ENCODE measurements at regions not wholly inside any gene's neighbourhood (a gene's known extent, or its start where the extent isn't known, plus 50 kb on each side); places are given as distances from the start of the nearest gene placed in this dataset.

DNA sequence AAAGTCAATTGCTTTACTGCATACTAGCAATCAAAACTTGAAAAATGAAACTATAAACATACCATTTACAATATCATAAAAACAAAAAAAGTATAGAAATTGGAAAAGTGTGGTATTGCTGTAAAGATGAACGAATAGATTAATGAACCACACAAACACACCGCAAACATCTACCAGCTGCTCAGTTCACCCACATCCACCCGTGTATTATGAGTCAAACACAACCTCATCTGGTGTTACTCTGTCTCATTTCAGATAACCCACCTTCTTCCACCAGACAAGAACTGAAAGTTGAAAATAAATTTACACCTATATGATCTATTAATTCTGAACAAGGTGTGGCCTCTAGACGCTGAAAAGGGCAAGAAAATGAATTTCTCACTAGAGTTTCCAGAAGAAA, 53.3 kb downstream of the BLID start:
- Histone ChIP-seq H3K36me3 (ENCODE audit: low read depth, missing control alignments) (no peaks in the 10 kb centered on the region), H3K27ac (no peak overlapping the region), H3K4me3 (no peak overlapping the region), H3K4me1 (no peaks in the 10 kb centered on the region), H3K9me3 (no peaks in the 10 kb centered on the region), H3K27me3 (no peaks in the 10 kb centered on the region)
- TF ChIP-seq POLR2A (IDR thresholded peaks at IDR 0.05): no peak
- TF ChIP-seq, protein P1, sequence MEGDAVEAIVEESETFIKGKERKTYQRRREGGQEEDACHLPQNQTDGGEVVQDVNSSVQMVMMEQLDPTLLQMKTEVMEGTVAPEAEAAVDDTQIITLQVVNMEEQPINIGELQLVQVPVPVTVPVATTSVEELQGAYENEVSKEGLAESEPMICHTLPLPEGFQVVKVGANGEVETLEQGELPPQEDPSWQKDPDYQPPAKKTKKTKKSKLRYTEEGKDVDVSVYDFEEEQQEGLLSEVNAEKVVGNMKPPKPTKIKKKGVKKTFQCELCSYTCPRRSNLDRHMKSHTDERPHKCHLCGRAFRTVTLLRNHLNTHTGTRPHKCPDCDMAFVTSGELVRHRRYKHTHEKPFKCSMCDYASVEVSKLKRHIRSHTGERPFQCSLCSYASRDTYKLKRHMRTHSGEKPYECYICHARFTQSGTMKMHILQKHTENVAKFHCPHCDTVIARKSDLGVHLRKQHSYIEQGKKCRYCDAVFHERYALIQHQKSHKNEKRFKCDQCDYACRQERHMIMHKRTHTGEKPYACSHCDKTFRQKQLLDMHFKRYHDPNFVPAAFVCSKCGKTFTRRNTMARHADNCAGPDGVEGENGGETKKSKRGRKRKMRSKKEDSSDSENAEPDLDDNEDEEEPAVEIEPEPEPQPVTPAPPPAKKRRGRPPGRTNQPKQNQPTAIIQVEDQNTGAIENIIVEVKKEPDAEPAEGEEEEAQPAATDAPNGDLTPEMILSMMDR (IDR thresholded peaks at IDR 0.05): no peak
- WGBS, 2 donors: 84 to 89% methylated on average over 4 of the region's 4 CpGs
- no peak for DNase-seq
- intact Hi-C loops (cut with DNase I; ENCODE audit: low total_unique reads): no loop called here

DNA sequence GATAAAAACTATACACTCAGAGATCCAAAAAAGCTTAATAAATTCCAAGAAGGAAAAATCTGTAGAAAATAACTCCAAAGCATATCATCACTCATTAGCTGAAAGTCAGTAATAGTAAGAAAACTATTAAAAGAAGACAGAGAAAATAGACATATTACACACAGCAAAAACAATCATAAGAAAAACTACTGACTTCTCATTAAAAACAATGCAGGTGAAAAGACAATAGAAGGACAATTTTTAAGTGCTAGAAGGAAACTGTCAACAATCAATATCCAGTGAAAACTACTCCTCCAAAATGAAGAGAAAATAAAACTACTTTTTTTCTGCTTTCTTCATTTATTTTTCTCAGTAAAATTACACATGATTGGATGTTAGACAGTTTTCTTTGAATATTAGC, 56.5 kb downstream of the BLID start:
- intact Hi-C loops (cut with DNase I; ENCODE audit: low total_unique reads): no loop called here
- H3K27me3 ChIP-seq: no peaks in the 10 kb centered on the region

DNA sequence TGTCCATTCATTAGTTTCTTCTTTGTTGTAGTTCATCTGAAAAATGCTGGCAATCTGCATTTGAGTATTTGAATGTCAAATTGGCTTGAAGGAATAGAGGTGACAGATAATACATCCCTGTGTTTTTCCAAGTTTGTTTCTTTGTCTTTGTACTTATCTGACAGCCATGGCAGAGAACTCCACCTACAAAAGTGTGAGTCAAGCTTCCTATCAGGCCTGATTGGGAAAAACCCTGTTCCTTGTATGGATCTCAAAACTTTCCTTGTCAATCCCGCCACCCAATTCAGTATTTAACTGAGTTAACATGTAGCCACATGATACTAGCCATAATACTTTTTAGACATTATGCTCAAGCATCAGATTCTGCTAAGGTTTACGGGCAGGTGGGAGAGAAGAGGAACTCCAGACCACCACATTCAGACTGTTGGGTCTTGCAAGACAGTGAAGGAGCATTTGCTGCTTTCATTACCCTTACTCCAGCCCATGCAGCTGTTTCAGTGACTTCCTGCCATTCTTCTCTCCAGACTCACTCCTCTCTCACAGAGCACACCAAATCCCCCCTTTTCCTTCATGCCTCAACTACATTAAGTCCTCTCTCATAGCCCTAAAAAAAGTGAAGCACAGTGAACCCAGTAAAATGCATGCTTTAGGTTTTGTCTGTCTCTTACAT, 65.9 kb downstream of the BLID start:
- Histone ChIP-seq H3K4me1 (no peaks in the 10 kb centered on the region), H3K4me3 (no peak overlapping the region), H3K9me3 (no peaks in the 10 kb centered on the region), H3K27me3 (no peaks in the 10 kb centered on the region), H3K27ac (no peak overlapping the region), H3K36me3 (ENCODE audit: low read depth, missing control alignments) (no peaks in the 10 kb centered on the region)
- 78 to 90% methylated on average over 2 of the region's 2 CpGs for WGBS, 2 donors
- intact Hi-C loops (cut with DNase I; ENCODE audit: low total_unique reads): no loop called here
- DNase-seq: no peak
- TF ChIP-seq, protein P1 (IDR thresholded peaks at IDR 0.05): no peak
- no peak for TF ChIP-seq POLR2A (IDR thresholded peaks at IDR 0.05)

More for the DNA sequence above, 56.5 kb downstream of the BLID start:
- Histone ChIP-seq H3K27ac (no peak overlapping the region), H3K4me1 (no peaks in the 10 kb centered on the region), H3K9me3 (no peaks in the 10 kb centered on the region), H3K4me3 (no peak overlapping the region), H3K36me3 (ENCODE audit: low read depth, missing control alignments) (no peaks in the 10 kb centered on the region)
- no peak for TF ChIP-seq POLR2A (IDR thresholded peaks at IDR 0.05)
- TF ChIP-seq, protein P1 (IDR thresholded peaks at IDR 0.05): no peak
- no peak for DNase-seq

DNA sequence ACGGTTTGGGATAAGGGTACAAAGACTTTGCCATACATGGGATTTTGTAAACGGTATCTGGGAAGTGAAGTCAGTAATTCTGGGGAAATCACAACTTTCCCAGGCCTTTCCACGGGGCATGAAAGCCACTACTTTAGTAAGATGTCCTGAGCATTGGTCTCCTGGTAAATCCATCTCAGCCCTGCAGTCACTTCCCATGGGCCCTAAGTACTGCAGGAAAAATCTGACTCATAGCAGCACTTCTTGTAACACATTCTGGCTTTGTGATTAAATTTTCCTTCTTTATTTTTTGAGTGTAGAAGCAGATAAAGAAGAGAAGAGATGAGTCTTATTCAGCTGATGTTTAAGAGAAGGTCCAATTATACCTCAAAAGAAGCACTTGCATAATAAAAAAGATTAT, 67.6 kb downstream of the BLID start:
- H3K4me3 ChIP-seq: peak overlapping the region in 1 of 2 donors; percentile 30
- H3K27ac ChIP-seq: no peak overlapping the region
- 73 to 81% methylated on average over 3 of the region's 3 CpGs for WGBS, 2 donors
- no peaks in the 10 kb centered on the region for H3K27me3 ChIP-seq
- no peaks in the 10 kb centered on the region for H3K36me3 ChIP-seq (ENCODE audit: low read depth, missing control alignments)
- no peaks in the 10 kb centered on the region for H3K9me3 ChIP-seq
- intact Hi-C loops (cut with DNase I; ENCODE audit: low total_unique reads): no loop called here
- DNase-seq: no peak
- TF ChIP-seq, protein P1 (IDR thresholded peaks at IDR 0.05): no peak
- no peak for TF ChIP-seq POLR2A (IDR thresholded peaks at IDR 0.05)
- H3K4me1 ChIP-seq: no peaks in the 10 kb centered on the region

DNA sequence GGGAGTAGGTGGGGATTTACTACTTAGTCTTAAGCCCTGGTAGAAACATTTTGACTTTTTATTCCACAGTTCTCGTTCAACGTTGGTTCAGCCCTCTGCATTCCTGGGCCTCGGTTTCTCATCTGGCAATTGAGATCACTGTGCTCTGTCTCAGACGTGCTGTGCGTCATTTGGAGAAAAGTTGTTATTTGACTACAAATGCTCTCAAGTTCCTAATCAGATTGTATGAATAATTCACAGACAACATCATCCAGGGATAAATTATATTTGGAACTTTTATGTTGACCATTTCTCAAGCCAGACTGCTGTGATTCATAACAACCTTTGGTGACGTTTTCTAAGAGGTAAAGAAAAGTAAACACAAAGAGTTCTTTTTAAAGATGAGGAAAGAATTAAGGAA, 69.2 kb downstream of the BLID start:
- no peaks in the 10 kb centered on the region for H3K9me3 ChIP-seq
- no peak for DNase-seq
- no peak overlapping the region for H3K4me3 ChIP-seq
- TF ChIP-seq, protein P1 (IDR thresholded peaks at IDR 0.05): no peak
- no peak for TF ChIP-seq POLR2A (IDR thresholded peaks at IDR 0.05)
- H3K27ac ChIP-seq: no peak overlapping the region
- no peaks in the 10 kb centered on the region for H3K36me3 ChIP-seq (ENCODE audit: low read depth, missing control alignments)
- H3K4me1 ChIP-seq: no peaks in the 10 kb centered on the region
- WGBS, 2 donors: 89 to 92% methylated on average over 6 of the region's 6 CpGs
- no peaks in the 10 kb centered on the region for H3K27me3 ChIP-seq
- intact Hi-C loops (cut with DNase I; ENCODE audit: low total_unique reads): no loop called here

Data from testis (tissue), 2 donors.